ENCODE measurements at regions not wholly inside any gene's neighbourhood (a gene's known extent, or its start where the extent isn't known, plus 50 kb on each side); places are given as distances from the start of the nearest gene placed in this dataset.

- no peak for DNase-seq
Observed at GRCh38 chr2:103285354-103285753, 523.5 kb downstream of the TMEM182 start.

GRCh38 chr2:103287746-103288145 lies 525.9 kb downstream of the TMEM182 start:
- no peak for DNase-seq

DNA sequence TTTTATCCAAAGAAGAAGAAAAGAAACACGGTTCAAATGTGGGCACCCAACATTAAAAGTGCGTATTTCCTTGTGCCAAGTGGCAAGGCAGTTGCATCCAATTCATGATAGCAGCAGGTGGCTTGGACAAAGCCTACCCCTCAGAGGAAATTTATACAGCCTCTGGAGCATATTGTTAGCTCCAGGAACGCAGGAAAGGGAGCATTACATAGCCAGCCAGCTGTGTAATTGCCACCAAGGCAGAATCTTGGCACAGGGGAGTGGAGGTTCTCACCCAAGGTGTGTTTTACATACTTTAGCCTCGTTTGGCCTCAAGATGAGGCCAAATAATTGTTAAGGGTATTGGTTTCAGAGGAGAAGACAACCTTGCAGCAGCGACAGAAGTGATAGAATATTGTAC lies 526.9 kb downstream of the TMEM182 start:
- DNase-seq, result peak; percentile 48

- peak; percentile 60 for DNase-seq
Observed at GRCh38 chr2:103289105-103289725, 527.4 kb downstream of the TMEM182 start.

GRCh38 chr2:103292573-103292972 lies 530.7 kb downstream of the TMEM182 start:
- DNase-seq, result no peak

DNA sequence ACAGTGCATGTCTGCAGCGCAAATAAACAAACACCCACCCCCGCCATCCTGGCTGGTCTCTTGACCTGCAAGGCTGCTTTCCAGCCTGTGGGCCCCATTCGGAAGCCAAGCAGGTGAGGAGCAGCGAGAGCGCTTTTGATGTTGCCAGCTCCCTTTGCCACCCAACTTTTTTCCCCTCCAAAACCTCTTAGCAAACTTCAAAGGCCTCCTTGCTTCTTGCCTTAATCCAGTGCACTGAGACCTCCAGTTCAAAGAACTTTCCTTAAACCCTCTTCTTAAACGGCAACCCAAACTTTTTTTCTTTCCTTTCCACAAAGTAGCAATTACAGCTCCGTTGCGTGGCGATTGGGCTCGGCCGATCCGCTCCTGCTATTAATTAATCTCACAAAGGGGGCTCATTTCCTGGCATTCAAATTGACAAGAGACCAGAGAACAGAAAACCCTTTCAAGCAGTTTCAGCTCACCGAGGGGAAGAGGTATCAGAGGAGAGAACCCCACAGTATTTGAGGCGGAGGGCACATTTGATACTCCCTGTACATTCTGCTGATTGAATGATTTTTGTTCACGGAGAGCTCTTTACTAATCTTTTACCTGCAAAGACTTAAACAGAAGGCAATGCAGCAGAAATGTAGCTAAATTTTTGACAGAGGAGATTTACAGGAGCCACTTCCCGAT lies 531.4 kb downstream of the TMEM182 start:
- no peak for DNase-seq

- DNase-seq, result no peak
Observed at GRCh38 chr2:103293742-103294077, 531.9 kb downstream of the TMEM182 start.

- no peak for DNase-seq
Observed at GRCh38 chr2:103294420-103294819, 532.6 kb downstream of the TMEM182 start.

- no peak for DNase-seq
Observed at GRCh38 chr2:103295591-103295990, 533.8 kb downstream of the TMEM182 start.

- no peak for DNase-seq
Observed at GRCh38 chr2:103324671-103325070, 562.8 kb downstream of the TMEM182 start.

DNA sequence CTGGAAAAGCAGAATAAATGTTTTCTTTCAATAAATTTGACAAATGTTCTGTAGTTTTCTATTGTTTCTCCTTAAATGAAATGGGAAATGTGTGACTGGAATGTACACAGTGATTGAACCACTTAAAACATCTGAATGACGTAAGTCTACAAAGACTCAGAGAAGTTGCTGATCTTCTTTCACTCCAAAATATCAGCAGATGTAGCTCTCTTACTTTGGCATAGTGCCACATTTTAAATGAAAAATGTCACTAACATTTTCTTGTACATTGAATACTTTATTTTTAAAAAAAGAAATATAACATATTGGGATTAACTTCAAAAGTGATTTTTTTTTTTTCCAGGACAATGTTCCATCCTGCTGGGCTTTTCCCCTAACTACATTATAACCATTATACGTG lies 565.6 kb downstream of the TMEM182 start:
- peak; percentile 32 for DNase-seq

GRCh38 chr2:103327966-103328365 lies 566.1 kb downstream of the TMEM182 start:
- DNase-seq, result no peak

GRCh38 chr2:103335403-103335802 lies 573.6 kb downstream of the TMEM182 start:
- no peak for DNase-seq

DNA sequence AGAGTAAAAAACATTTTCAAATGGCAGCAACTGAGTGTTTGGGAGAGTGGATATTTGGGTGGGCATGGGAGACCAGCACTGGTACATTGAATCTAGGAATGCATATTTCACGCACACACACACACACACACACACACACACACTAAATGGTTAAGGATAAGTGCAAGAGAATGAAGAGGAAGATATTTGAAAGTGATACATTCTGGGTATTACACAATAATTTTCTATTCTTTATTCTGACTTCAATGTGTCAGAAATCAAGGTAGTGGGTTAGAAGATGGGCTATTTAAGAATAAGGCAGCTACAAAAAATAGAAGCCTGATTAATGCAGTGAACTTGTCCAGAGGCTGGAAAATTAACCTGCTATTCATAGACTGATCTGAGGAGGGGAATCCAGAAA lies 577.0 kb downstream of the TMEM182 start:
- DNase-seq, result no peak

GRCh38 chr2:103346780-103347179 lies 584.9 kb downstream of the TMEM182 start:
- DNase-seq, result no peak

GRCh38 chr2:103353774-103354173 lies 591.9 kb downstream of the TMEM182 start:
- DNase-seq, result no peak

DNA sequence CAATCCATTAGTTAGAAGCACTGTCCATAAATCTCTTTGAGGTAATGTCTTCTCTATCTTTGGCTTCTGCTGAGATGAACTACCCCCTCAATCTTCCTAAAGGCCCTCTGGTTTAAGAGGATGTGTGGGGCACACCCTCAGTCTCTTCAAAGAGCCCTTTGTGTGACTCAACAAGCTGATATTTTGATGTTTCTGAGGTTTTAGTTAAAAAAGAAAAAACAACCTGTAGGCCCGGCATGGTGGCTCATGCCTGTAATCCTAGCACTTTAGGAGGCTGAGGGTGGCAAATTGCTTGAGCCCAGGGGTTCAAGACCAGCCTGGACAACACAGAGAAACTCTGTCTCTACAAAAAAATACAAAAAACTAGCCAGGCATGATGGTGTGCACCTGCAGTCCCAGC lies 593.5 kb downstream of the TMEM182 start:
- no peak for DNase-seq

DNA sequence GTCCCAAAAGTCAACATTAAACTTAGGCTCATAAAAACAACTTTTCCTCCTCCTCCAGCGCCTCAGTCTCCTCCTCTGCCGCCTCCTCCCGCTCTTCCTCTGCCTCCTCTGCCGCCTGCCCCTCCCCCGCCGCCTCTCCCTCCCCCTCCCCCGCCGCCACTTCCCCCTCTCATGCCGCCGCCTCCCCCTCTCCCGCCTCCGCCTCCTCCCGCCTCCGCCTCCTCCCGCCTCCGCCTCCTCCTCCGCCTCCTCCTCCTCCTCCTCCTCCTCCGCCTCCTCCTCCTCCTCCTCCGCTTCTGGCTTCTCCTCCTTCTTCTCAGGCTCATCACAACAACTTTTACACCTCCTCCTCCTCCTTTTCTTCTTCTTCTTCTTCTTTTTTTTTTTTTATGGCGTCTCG lies 599.9 kb downstream of the TMEM182 start:
- DNase-seq, result peak; percentile 79

- DNase-seq, result peak; percentile 86
Observed at GRCh38 chr2:103363639-103364038, 601.8 kb downstream of the TMEM182 start.

DNA sequence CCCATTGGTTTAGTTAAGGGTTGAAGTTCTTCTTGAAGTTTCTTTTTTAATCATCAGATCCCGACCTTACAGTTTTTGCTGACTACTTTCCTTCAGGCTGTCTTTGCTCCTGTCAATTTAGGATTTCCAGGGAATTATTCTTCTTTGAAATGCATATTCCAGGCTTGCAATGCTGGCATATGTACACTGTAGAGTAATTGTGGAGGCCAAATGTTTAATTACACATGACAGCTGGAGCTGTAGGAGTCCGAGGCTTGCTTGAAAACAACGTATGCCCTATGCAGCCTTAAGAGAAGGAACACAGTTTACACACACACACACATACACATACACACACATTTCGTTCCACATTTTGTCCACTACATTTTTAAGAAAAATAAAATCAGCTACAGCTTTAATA lies 602.3 kb downstream of the TMEM182 start:
- DNase-seq, result peak; percentile 93

DNA sequence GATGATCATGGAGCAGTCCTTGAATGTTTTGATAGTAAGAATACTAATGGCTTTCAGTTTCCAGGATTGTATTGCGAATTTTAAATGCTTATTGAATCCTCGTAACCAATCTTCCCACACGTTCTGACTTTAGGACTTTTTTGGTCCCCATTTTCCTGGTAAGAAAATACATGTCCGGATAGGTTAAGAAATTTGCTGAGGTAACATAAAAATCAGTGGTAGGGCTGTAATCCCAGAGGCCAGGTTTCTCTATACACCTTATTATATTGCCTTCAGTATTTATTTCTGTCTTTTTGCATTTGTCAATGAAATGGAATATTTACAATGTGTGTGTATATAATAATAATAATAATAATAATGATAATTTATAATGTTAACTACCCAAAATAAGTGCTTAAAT lies 603.2 kb downstream of the TMEM182 start:
- peak; percentile 11 for DNase-seq

DNA sequence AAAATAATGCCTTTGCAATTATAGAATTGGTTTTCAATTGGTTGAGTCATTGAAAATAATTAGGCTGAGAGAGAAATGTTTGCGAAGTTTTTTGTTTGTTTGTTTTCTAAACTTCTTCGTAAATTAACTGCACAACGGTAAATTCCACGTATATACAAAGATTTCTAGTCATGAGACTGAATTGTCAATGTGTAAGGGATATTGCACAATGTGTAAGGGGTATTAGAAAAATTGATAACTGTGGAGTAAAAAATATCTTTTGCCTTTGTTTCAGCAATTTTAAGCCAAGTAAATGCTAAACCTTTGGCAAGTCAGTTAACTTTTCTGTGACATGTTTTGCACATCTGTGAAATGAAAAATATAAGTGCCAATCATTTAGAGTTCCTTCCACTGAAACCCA lies 606.0 kb downstream of the TMEM182 start:
- no peak for DNase-seq

DNA sequence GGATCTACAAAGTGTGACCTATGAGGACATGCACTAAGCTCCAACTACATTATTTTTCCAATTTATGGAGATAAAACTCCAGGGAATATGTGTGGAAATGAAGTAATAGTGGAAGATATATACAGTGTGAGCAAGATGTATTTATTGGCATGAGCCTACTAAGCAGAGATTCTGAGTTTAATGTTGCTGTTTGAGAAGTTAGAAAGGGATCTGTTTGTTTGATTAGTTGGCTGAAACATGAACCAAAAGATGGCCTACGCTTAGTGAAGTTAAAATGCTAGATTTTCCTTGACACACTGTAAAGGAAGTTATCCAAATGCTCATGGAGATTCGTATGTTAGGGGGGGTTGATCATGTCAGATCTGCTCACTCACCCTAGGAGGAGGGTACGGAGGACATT lies 621.7 kb downstream of the TMEM182 start:
- DNase-seq, result no peak

DNA sequence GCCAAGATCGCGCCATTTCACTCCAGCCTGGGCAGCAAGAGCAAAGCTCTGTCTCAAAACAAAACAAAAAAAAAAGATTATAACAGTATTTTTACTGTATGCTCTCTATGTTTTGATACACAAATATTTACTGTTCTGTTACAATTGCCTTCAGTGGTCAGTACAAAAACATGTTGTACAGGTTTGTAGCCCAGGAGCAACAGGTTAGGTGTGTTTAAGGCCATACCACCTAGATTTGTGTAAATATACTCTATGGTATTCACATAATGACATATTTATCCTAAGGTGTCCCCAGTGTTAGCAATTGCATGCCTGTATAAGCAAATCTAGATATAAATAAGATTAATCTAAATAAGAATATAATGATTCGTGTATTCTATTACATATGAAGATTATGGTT lies 625.0 kb downstream of the TMEM182 start:
- no peak for DNase-seq

DNA sequence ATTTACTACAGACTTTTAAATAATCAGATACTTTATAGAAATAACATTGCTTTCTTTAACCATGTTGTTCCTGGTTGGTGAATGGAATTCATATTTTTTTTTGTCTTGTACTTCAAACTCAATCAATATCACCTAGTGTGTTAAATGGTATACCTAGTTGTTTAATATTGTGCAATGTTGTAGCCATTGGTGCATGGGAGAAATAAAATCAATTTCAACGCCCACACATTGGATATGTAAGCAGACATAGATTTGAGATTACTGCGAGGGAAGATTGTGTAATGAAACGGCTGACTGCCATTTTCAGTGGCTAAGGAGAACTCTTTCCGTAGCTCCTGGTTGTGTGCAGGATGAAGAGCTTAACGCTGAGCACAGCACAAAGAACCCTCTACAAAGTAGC lies 626.1 kb downstream of the TMEM182 start:
- no peak for DNase-seq

Measured in NCI-H2171 treated with DMSO at 0.1 percent for 48 hours (cell line).